Body of pancreas (tissue), 4 donors: ENCODE measurements at regions not wholly inside any gene's neighbourhood (a gene's known extent, or its start where the extent isn't known, plus 50 kb on each side); places are given as distances from the start of the nearest gene placed in this dataset.

Experiments
- POLR2A ChIP-seq, 3 donors: fragments of 450-650 bp; IDR thresholded peaks; one replicate each; pipeline ENCODE4 v1.6.1; 2016; ENCODE audit warnings: antibody characterized with exemption in 3 of 3, mild to moderate bottlenecking in 2 of 3
- TF ChIP-seq, protein P1 (sequence below), 7 experiments: fragments of 450-650 bp in 4 of 7; fragments of 200-600 bp in 3 of 7; sonication (generic) in 3 of 7; IDR thresholded peaks; one replicate each; pipeline ENCODE4 v1.5.1; 2016 to 2019; ENCODE audit warnings: antibody characterized with exemption in 7 of 7

DNA sequence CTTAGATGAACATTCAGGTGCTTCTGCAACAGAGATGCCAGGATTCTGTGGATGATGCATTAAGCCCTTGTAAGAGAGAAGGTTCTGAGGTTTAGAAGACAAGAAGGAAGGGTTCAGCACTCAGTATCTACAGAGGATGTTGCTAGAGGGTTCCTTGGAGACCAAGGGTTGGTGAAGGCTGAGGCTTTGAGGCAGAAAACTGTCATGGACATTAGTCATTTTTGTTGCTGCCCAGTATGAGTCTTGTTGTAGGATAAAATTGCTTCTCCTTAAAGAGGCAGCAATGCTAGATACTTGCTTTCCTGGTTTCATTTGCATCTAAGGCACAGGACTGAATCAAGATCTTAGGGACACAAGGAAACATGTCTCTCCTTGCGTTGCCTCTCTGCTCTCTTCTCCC, 319.4 kb upstream of the NFIA start:
- no peak for TF ChIP-seq POLR2A (IDR thresholded peaks at IDR 0.05)
- TF ChIP-seq, protein P1, sequence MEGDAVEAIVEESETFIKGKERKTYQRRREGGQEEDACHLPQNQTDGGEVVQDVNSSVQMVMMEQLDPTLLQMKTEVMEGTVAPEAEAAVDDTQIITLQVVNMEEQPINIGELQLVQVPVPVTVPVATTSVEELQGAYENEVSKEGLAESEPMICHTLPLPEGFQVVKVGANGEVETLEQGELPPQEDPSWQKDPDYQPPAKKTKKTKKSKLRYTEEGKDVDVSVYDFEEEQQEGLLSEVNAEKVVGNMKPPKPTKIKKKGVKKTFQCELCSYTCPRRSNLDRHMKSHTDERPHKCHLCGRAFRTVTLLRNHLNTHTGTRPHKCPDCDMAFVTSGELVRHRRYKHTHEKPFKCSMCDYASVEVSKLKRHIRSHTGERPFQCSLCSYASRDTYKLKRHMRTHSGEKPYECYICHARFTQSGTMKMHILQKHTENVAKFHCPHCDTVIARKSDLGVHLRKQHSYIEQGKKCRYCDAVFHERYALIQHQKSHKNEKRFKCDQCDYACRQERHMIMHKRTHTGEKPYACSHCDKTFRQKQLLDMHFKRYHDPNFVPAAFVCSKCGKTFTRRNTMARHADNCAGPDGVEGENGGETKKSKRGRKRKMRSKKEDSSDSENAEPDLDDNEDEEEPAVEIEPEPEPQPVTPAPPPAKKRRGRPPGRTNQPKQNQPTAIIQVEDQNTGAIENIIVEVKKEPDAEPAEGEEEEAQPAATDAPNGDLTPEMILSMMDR (IDR thresholded peaks at IDR 0.05) = no peak
